ENCODE measurements at regions not wholly inside any gene's neighbourhood (a gene's known extent, or its start where the extent isn't known, plus 50 kb on each side); places are given as distances from the start of the nearest gene placed in this dataset.

DNA sequence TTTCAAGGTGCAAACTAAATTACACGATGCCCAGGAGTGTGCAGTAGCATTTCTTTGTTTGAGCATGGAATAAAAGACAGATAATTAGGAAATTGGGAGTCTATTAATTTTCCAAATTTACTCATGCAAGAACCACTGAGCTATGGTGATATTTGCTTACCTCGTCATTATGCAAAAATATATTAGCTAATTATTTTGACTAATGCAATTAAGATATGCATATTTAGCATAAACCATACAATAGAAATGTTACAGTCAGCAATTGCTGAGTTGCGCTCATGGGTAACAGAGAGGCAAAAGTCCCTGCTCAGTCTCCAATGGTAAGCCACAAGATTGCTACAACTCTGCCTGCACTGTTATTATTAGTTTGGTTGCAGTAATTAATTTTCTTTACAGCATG, 342.0 kb downstream of the TXNL1 start:
- TF ChIP-seq, protein P1, sequence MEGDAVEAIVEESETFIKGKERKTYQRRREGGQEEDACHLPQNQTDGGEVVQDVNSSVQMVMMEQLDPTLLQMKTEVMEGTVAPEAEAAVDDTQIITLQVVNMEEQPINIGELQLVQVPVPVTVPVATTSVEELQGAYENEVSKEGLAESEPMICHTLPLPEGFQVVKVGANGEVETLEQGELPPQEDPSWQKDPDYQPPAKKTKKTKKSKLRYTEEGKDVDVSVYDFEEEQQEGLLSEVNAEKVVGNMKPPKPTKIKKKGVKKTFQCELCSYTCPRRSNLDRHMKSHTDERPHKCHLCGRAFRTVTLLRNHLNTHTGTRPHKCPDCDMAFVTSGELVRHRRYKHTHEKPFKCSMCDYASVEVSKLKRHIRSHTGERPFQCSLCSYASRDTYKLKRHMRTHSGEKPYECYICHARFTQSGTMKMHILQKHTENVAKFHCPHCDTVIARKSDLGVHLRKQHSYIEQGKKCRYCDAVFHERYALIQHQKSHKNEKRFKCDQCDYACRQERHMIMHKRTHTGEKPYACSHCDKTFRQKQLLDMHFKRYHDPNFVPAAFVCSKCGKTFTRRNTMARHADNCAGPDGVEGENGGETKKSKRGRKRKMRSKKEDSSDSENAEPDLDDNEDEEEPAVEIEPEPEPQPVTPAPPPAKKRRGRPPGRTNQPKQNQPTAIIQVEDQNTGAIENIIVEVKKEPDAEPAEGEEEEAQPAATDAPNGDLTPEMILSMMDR (IDR thresholded peaks at IDR 0.05) = no peak
- TF ChIP-seq EP300 (IDR thresholded peaks at IDR 0.05) (no peak), POLR2A (IDR thresholded peaks at IDR 0.05) (no peak)

Data from ovary (tissue), 3 donors.